HG03342 (cell line): ENCODE measurements at regions not wholly inside any gene's neighbourhood (a gene's known extent, or its start where the extent isn't known, plus 50 kb on each side); places are given as distances from the start of the nearest gene placed in this dataset.

Experiments used
- ATAC-seq: cut with Tn5 transposase; IDR thresholded peaks from one replicate; pipeline ENCODE4 v1.9.1; 2021; ENCODE audit warnings: mild to moderate bottlenecking, moderate library complexity; ENCODE audit not compliant: unreplicated experiment

DNA sequence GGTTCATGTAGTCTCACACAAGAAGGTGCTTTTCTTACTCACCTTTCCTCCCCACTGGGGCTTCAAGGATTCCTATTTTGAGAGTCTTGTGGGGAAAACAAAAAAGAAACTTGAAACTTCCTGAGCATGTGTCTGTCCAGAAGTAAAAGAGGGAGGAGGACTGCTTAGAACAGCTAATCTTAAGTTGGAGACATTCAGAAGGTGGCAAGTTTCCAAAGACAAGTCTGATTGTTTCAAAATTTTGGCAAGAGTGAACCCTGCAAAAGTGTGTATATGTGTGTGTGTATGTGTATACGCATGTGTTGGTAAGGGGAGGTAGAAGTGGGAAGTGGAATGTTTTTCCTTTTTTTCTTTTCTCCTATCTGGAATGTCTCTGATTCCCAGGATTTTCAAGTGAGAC, 189.0 kb upstream of the FRMPD4 start:
- no peak for ATAC-seq

DNA sequence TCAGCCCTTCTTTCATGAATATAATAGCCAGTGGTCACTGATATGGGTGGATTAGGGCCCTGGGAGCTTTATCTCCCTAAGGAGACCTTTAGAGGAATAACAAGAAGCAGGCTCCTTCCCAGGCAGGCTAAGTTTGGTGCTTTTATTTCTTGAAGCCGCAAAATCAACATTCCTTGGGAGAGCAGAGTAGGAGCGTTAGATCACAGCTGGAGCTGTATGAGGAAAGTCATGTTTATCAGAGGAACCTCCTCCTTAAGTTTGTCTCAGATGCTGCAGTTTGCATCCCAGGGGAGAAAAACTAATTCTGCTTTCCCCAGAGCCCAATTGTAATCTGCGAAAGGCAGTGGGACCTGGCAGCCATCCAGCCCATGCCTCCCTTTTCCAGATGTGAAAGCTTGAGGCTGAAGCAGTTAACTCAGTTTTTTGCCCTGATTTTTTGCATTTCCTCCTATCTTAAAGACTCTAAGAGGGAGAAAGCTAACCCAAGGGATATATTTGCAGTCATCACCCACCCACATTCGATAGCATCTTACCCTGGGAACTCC, 186.0 kb upstream of the FRMPD4 start:
- ATAC-seq: no peak

DNA sequence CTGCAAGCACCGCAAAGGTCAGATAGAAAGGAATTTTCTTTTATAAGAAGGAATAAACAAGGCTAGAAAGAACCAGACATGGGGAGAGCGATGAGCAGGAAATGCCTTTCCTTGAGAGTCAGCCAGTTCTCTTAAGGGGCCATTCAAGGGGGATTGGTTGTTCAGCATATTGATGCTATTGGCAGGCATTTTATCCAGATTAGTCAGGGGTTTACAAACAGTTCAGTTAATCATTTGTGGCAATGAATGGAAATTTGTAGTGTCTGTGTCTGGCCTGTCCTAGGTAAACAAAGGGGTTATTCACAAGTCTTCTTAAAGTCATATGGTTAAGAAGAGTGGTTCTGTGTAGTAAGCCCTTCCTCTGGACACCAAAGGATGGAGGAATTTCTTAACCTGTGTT, 184.7 kb upstream of the FRMPD4 start:
- ATAC-seq: no peak

DNA sequence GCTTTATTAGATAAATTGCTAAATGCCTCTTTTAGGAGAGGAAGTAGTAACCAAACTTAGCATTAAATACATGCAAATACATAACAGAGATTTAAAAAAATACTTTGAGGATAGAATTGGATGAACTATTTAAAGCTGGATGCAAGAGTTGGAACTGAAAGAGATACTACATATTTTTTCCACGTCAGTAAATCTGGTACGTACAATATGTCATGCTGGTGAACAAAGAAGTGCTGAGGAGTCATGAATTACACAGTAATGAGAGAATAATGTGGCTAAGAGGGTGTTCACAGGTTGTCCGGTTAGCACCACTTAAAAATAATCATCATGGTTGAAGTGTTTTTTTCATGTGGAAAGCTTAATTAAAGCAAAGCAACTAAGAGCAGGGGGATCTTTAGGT, 184.1 kb upstream of the FRMPD4 start:
- no peak for ATAC-seq

DNA sequence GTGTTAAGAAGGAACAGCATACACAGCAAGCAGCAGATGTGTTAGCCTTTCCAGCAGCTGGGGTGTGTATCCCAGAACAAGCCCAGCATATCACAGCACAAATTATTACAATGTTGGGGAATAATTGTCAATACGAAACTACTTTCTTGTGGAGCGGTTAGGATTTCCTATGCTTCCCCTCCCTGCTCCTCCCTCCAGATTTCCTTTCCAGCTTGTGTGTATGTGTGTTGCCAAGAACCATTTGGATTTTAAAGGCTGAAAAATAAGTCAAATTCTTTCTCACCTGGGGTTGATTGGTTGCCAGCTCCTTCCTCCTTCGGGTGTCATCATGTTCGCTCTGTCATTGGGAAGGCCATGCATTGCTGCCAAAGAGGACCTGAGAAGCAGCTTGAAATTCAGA, 178.2 kb upstream of the FRMPD4 start:
- ATAC-seq: no peak

DNA sequence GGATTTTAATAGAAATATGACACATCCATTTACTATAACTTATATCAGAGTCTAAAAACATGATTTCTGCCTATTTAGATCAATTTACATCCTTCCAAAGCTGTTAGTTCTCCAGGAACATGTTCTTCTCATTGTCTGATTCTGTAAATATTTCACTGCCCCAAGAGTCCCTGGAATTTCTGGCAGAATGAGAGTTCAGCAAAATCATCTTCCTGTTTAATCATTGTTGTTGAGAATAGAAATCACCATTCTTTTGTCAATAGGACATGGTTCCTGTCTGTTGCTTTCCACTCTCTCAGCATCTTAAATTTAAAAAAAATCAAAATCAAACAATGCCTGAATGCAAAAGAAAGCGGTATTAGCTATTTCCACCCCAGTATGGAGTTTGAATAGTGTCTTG, 172.8 kb upstream of the FRMPD4 start:
- ATAC-seq: no peak

DNA sequence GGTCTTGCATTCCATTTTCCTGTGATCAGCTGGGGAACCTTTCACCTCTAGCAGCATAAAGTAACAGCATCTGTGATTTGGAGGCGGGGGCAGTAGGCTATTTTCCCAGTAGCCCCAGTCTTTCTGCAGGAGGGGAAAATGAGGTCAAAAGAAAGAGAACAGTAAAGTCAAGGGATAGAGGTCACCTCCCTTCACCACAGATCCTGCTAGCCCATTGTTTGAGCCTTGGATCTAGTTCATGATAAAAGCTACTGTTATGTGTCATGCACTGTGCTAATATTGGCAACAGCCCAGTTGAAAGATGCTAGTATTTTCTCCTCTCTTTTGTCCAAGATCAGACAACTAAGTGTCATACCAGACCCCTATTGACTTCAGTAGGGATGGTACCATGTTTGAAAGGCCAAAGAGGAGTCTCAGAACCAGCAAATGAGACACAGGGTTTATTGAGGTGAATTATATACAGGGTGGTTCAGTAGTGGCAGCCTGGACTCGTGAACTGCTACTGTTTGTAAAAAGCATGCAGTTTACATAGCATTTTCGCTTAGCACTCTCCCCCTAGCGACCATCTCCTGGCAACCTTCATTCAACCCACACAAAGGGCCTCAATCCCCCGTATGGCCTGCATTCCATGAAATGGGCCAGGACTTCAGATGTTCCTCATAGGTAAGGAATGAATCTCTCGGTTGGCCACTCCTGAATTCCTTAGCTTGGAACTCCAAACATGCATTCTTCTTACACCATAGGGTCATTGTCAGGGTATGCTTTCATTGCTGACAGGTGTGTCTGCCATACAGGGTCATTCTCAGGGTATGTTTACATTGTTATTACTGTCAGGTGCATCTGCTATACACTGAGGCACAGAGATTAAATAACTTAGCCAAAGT, 170.0 kb upstream of the FRMPD4 start:
- ATAC-seq: no peak

DNA sequence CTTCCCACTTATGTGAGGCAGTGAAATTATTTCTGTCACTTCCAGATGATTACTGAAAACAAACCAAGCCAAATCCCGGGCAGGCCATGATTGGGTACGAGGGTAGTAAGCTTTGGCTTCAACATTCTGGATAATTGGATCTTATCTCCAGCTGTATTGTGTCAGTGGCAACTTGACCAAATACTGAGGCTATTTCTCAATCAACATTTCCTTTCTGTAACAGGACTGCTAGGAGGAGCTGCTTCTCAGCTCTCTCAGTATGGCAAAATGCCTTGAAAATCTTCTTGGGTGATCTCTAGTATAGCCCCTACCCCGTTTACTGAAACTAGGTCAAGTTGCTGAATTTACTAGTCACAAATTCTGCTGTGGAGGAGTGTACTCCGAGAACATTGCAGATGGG, 169.3 kb upstream of the FRMPD4 start:
- no peak for ATAC-seq

DNA sequence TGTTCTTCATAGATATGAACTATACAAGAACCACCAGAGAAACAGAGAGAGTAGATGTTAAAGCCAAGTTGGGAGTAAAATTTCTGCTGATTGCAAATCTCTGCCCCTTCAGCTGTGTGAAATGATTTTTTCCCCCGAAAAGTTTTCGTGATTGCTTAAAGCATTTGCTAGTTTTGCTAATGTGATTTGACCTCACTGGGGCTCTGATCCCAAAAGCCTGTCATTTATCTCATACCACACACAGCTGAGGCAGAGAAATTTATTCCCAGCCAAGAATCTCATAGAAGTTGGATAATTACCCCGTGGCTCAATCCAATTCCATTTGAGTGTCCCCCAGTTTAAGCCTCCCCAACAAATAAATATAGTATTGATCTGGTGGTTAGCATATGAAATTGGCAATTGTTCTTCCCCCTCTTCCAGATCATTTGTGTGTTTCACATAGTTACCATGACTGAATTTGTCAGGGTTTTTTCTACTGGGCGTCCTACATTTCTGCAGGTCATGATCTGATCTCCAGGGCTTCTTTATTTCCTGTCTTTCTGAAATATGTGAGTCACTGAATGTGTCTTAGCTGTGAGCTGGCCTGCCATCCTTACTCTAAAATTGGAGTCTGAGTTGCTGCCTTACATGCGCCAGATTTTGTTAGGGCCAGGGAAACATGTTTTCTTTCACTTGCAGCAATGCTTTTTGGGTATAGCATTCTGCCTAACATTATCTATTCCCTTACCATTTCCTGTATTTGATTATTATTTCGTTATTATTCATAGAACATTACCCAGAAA, 167.5 kb upstream of the FRMPD4 start:
- ATAC-seq: no peak

DNA sequence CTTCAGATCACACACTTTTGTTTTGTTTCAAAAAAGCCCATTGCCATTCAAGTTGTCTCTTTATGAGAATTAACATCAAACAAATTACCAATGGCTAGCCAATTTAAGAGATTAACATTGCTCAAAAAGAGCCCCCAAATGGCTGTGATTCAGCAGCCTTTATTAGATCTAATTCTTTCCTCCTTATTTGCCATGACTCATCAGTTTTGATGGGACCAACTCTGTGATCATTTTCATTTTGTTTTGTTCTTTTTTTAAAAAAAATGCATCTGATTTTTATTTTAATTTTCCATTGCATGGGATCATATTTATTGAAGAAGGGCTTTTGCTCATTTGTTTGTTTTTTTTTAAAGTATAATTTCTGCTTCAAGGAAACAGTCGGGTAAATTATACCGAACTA, 161.6 kb upstream of the FRMPD4 start:
- no peak for ATAC-seq

DNA sequence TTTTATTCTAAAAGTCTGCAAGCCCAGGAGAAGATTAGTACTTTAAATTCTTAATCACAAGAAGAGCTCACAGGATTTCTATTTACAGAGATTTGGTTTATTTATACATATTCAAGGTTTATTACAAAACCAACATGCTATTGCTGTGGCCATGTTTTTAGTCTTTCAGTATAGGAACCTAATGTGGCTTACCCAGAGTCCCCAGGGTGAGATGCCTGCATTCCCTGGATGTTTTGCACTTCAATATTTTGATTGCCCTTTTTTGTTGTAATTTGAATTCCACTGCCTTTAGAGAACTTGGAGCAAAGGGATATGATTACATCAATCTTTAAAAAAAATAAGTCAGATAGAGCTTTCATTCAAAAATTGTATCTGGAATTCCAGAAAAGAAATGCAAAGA, 146.0 kb upstream of the FRMPD4 start:
- no peak for ATAC-seq

DNA sequence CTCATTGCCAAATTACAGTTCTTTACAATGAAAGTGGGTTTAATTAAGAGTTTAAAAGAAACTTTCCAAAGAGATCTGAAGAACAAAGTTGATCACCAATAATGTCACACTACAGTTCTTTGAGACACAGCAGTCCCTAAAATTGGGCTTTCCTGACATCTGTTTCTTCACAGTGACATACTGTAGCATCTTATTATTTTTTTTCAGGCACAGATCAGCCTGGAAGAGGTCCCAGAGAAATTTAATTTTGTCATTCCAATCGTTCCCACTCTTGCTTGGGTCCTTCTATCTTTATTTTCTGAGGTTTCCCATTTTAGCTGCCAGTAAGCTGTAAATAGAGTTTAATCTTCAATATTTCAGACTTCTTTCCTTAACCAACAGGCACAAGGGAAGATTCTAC, 143.1 kb upstream of the FRMPD4 start:
- no peak for ATAC-seq

DNA sequence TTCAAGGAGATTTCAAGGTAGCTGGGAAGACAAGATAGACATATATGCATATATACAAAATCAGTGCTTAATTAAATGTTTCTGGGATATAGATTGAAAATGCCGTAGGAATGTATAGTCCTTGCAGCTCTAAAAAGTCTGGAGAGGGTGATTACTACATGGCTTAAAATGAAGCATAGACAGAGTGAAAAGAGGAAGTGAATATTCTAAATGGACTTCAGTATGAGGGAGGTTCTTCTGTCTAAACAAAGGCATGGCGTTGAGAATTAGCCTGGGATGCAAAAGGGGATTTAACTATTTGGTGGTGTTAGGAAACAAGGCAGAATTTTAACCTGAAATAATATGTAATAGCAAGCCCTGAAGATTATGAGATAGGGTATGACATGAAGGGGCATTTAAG, 141.5 kb upstream of the FRMPD4 start:
- no peak for ATAC-seq

DNA sequence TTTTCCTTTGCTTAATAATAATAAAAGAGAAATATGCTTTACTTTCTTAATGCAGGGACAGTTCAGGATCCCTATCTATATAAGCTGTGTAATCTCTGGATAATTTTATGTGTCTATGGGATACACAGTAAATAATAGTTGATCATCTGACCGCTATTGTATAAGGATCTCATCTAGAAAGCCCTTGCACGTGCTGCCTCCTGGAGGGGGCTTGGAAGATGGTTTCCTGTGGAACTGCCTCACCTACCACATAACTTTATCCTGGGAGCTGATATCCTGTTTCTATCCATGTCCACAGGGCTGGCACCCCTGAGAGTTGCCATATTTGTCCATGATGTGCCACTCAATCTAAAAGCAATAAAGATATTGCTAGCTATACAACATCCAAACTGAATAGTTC, 139.3 kb upstream of the FRMPD4 start:
- no peak for ATAC-seq

DNA sequence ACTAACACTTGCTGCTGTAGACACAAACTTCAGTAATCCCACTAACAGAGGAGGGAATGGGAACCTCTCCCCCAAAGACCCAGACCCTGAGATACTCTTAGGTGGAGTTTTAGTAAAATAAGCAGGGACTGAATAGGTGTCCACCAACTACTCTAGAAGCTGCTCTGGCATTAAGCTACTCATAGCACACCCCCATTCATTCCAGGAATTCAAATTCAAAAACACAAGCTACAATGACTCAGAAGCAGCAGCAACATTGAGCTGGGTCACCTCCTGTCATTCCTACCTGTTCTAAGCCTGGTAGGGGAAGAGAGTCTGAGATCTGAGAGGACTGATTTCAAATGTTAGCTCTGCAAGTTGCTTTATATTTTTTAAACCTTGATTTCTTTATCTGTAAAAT, 135.4 kb upstream of the FRMPD4 start:
- ATAC-seq: no peak

DNA sequence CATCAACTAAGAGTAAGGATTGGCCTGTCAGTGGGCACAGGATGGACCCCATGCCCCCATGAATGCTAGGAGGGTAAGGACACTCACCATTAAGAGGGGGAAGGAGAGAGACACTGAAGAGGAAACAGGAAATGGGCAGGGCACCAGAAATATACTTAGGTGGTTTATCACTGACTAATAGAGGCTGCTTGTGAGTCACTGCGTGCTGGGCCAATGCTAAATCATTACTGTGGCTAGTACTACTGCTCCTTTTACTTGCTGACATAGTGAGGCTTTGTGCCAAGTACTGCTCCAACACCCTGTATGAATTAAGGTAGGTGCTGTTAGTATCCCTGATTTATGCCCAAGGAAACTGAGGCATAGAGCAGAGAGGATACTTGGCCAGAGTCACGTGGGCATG, 130.4 kb upstream of the FRMPD4 start:
- ATAC-seq: peak; percentile 52

DNA sequence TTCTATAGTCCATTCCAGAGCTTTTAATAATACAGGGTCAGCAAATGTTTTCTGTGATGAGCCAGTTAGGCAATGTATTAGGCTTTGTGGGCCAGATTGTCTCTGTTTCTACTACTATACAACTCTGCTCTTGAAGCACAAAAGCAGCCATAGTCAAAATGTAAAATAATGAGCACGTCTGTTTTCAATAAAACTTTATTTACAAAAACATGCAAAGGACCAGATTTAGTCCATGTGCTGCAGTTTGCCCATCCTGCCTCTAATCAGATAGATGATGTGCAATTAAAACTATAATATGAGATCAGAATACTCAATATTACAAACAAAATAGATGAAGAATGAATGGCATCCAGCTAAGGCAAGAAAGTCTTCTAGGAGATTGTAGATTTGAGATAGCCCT, 127.8 kb upstream of the FRMPD4 start:
- ATAC-seq: no peak

DNA sequence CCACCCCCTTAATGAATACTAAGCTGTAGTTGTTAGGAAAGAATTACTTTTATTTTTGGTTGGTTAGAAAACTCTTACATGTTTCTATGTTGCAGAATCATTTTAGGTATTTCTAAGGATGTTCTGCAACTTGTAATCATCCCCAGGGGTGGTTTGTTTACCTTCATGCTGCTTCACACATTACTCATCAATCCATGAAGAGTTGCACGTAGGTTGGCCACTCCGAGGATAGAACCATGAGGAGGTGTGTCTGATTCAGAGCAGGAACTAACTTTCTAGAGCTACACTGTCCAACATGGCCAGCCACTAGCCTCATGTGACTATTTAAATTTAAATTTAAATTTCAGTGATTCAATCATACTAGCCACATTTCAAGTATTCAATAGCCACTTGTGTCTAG, 127.2 kb upstream of the FRMPD4 start:
- no peak for ATAC-seq

DNA sequence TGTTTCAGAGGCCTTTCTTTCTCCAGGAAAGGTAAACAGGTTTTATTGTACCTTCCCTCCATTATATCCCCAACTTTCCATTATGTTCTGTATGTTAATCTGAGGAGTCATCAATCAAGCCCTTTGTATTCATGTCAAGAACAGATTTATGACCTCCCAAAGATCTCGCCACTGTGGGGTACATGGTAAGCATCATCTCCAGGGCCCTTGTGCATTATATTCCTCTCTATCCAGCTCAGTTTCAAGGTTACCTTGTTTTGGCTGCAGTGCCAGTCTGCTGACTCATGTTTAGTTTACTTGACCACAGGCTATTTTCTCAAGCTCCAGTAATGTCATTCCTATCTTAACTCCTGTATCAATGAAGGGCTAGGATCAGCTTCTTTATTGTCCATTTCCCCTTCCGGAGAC, 125.1 kb upstream of the FRMPD4 start:
- ATAC-seq: no peak

DNA sequence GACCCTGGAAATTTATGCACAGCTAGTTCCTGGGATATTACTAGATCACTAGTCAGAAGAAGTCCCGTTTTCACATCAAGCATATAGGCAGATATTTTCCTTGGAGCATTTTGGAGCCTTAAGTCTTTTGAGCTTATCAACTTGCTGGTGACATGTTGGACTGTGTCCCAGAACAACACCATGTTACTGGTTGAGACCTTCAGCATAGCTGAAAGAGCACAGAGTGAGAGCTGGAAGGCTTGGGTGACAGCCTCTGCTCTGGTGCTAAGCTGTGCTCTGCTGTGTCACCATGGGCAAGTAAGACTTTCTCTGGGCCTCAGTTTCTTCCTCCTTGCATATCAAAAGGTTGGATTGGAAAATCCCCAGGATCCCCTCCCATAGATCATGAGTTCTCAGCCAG, 116.6 kb upstream of the FRMPD4 start:
- ATAC-seq: no peak

DNA sequence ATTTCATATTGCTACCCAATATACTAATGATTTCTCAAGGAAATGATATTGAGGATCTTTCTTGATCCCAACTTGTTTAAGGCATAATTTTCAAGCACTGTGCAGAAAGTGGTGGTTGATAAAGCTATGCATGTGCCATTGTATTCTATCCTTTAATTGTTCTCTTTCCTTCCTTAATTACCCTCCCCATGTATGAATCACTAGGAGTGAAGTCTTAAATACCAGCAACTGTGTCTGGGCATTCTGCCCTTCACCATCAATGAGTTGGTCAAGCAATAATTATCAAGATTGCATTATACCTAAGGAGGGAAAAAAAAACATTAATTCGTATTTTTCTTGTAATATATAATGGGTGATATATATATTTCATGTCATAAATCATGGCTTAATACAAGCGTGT, 111.8 kb upstream of the FRMPD4 start:
- ATAC-seq: no peak

DNA sequence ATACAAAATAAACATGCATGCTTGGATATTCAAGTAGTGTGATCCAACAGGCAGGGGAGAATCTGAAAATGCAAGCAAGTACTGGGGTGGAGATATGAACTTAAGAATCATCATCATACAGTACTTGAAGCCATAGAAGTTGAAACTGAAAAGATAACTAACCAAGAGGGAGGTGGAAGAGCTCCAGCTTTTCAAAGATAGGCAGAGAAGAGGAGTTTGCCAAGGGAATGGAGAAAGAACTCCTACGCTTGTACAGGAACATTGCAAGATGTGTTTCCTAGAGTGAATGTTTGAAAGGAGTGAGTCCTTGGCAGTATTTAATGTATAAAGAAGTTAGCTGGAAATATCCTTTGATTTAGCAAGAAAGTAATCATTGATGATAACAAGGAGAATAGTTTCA, 106.2 kb upstream of the FRMPD4 start:
- ATAC-seq: no peak
